Endodermal cell (in vitro differentiated cells): ENCODE measurements at regions not wholly inside any gene's neighbourhood (a gene's known extent, or its start where the extent isn't known, plus 50 kb on each side); places are given as distances from the start of the nearest gene placed in this dataset.
"Not testable (repeated sequence)": the region's sequence is repeated elsewhere in the genome, so short reads cannot be mapped to it uniquely, and the experiment has no call there.

Experiments
- DNase-seq: peaks from one replicate; pipeline ENCODE4 v3.0.0-alpha.2; 2017
- H3K27ac ChIP-seq: 2 replicates; pipeline ENCODE4 v1.5.1; 2013; ENCODE audit warnings: mild to moderate bottlenecking, low read depth, low read length, moderate library complexity
- H3K27me3 ChIP-seq: 2 replicates; pipeline ENCODE4 v1.6.1; 2013; ENCODE audit warnings: mild to moderate bottlenecking, low read length, moderate library complexity; ENCODE audit not compliant: insufficient read depth, control insufficient read depth, poor library complexity, severe bottlenecking
- H3K36me3 ChIP-seq: 2 replicates; pipeline ENCODE4 v1.7.0; 2013; ENCODE audit warnings: mild to moderate bottlenecking, low read length, moderate library complexity; ENCODE audit not compliant: control insufficient read depth, insufficient read depth
- H3K4me1 ChIP-seq: one replicate; pipeline ENCODE4 v1.7.0; 2013; ENCODE audit warnings: low read length; ENCODE audit not compliant: control insufficient read depth, insufficient read depth
- H3K4me3 ChIP-seq: 2 replicates; pipeline ENCODE4 v1.5.1; 2013; ENCODE audit warnings: mild to moderate bottlenecking, low read length, moderate library complexity
- H3K9ac ChIP-seq: 2 replicates; pipeline ENCODE4 v1.6.1; 2013; ENCODE audit warnings: mild to moderate bottlenecking, low read length, moderate library complexity; ENCODE audit not compliant: poor library complexity, severe bottlenecking; ENCODE audit errors: extremely low read depth
- H3K9me3 ChIP-seq: 2 replicates; pipeline ENCODE4 v1.6.1; 2013; ENCODE audit warnings: mild to moderate bottlenecking, low read length, moderate library complexity; ENCODE audit not compliant: control insufficient read depth
- H3K27ac Mint-ChIP-seq: 2 replicates; pipeline ENCODE4 v1.8.0; 2020; ENCODE audit warnings: mixed read lengths
- H3K27me3 Mint-ChIP-seq: 2 replicates; pipeline ENCODE4 v1.8.0; 2021; ENCODE audit warnings: mild to moderate bottlenecking, mixed read lengths; ENCODE audit not compliant: insufficient read depth
- H3K36me3 Mint-ChIP-seq: 2 replicates; pipeline ENCODE4 v1.8.0; 2020; ENCODE audit warnings: low read depth, mixed read lengths
- H3K4me1 Mint-ChIP-seq: 2 replicates; pipeline ENCODE4 v1.8.0; 2020; ENCODE audit warnings: mixed read lengths
- H3K4me3 Mint-ChIP-seq: 2 replicates; pipeline ENCODE4 v1.8.0; 2020; ENCODE audit warnings: mild to moderate bottlenecking, moderate library complexity, mixed read lengths
- H3K9me3 Mint-ChIP-seq: 2 replicates; pipeline ENCODE4 v1.8.0; 2020; ENCODE audit warnings: mild to moderate bottlenecking, mixed read lengths
- CTCF ChIP-seq: fragments of 200-600 bp; sonication (generic); conservative IDR thresholded peaks from 2 replicates; pipeline ENCODE4 v1.5.0; 2021; ENCODE audit warnings: antibody characterized with exemption, mild to moderate bottlenecking
- WGBS, 2 experiments: methylation state at CpG; one replicate each; pipeline versions ENCODE4 v1.1.5 to v1.1.7; 2013; ENCODE audit warnings: missing lambda C conversion rate in 2 of 2, mixed read lengths in 1 of 2; ENCODE audit not compliant: insufficient coverage in 1 of 2, insufficient read length in 1 of 2; 5-methylcytosine and 5-hydroxymethylcytosine counted together

- Mint-ChIP-seq H3K36me3 (no peaks in the 10 kb centered on the region), H3K9me3 (peaks cover 6% of the 10 kb centered on the region), H3K4me1 (no peaks in the 10 kb centered on the region), H3K4me3 (no peak overlapping the region), H3K27ac (no peak overlapping the region), H3K27me3 (no peaks in the 10 kb centered on the region)
- H3K9ac ChIP-seq, result no peak overlapping the region
- no peaks in the 10 kb centered on the region for H3K36me3 ChIP-seq
- 100% methylated on average over 1 of the region's 1 CpG; no CpG with 5 or more reads in 1 of the 2 experiments for WGBS, 2 experiments
- no peak for DNase-seq
- no peak overlapping the region for H3K4me3 ChIP-seq
- H3K27ac ChIP-seq, result no peak overlapping the region
- TF ChIP-seq CTCF, result no peak
- H3K9me3 ChIP-seq, result no peaks in the 10 kb centered on the region
- H3K4me1 ChIP-seq, result no peaks in the 10 kb centered on the region
- no peaks in the 10 kb centered on the region for H3K27me3 ChIP-seq
Measured at GRCh38 chr1:192493584-192493983, 82.0 kb upstream of the RGS1 start.

- H3K36me3 ChIP-seq, result no peaks in the 10 kb centered on the region
- Mint-ChIP-seq H3K27me3 (no peaks in the 10 kb centered on the region), H3K4me1 (no peaks in the 10 kb centered on the region), H3K9me3 (peaks cover 22% of the 10 kb centered on the region), H3K27ac (no peak overlapping the region), H3K4me3 (no peak overlapping the region), H3K36me3 (peaks cover 8% of the 10 kb centered on the region)
- 83 to 90% methylated on average over 1 to 3 of the region's 3 CpGs for WGBS, 2 experiments
- H3K4me1 ChIP-seq, result no peaks in the 10 kb centered on the region
- no peaks in the 10 kb centered on the region for H3K27me3 ChIP-seq
- no peak overlapping the region for H3K9ac ChIP-seq
- H3K4me3 ChIP-seq, result no peak overlapping the region
- no peak for DNase-seq
- no peak for TF ChIP-seq CTCF
- H3K9me3 ChIP-seq, result peaks cover 5% of the 10 kb centered on the region
- no peak overlapping the region for H3K27ac ChIP-seq
Measured at GRCh38 chr1:192496369-192497056, 79.1 kb upstream of the RGS1 start.

DNA sequence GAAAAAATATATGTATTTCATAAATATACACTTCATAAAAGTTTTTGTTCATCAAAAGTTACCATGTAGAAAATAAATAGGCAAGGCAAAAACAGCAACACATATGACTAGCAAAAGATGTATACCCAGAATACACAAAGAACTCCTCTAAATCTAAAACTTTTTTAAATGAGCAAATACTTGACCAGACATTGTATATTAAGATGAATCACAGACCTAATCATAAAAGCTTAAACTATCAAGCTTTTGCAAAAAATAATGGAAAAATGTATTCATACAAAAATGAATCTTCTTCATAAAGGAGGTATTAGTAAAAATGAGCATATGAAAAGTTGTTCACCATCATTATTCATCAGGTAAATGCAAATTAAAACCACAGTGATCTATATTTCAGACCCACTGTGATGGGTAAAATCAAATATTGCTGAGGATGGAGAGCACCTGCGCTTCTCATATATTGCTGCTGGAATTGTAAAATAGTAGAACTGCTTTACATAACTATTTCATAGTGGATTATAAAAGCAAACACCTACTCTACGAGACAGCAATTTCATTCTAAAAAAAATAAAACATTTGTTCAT lies 78.3 kb upstream of the RGS1 start:
- no peak for DNase-seq
- Mint-ChIP-seq H3K9me3 (peaks cover 24% of the 10 kb centered on the region), H3K36me3 (peaks cover 8% of the 10 kb centered on the region), H3K27me3 (no peaks in the 10 kb centered on the region), H3K27ac (no peak overlapping the region), H3K4me3 (no peak overlapping the region), H3K4me1 (no peaks in the 10 kb centered on the region)
- H3K9me3 ChIP-seq, result peaks cover 5% of the 10 kb centered on the region
- no peak for TF ChIP-seq CTCF
- WGBS, 2 experiments, result 89% methylated on average over 2 of the region's 2 CpGs; no CpG with 5 or more reads in 1 of the 2 experiments
- H3K4me3 ChIP-seq, result no peak overlapping the region
- no peaks in the 10 kb centered on the region for H3K4me1 ChIP-seq
- H3K27me3 ChIP-seq, result no peaks in the 10 kb centered on the region
- no peak overlapping the region for H3K9ac ChIP-seq
- H3K36me3 ChIP-seq, result no peaks in the 10 kb centered on the region
- no peak overlapping the region for H3K27ac ChIP-seq

- H3K9me3 ChIP-seq, H3K36me3 Mint-ChIP-seq, H3K4me1 Mint-ChIP-seq, H3K4me3 ChIP-seq, DNase-seq, H3K27ac ChIP-seq, H3K36me3 ChIP-seq, H3K4me3 Mint-ChIP-seq, H3K27ac Mint-ChIP-seq, H3K9ac ChIP-seq, H3K27me3 Mint-ChIP-seq, H3K4me1 ChIP-seq, H3K27me3 ChIP-seq: not testable (repeated sequence)
- WGBS, 2 experiments, result 94 to 96% methylated on average over 8 to 13 of the region's 13 CpGs
- peaks cover 24% of the 10 kb centered on the region for H3K9me3 Mint-ChIP-seq
Measured at GRCh38 chr1:192498092-192498491, 77.5 kb upstream of the RGS1 start.

- peaks cover 24% of the 10 kb centered on the region for H3K9me3 Mint-ChIP-seq
- DNase-seq, result not testable (repeated sequence)
Measured at GRCh38 chr1:192499061-192499581, 76.5 kb upstream of the RGS1 start.

More at GRCh38 chr1:192499061-192499581, 76.5 kb upstream of the RGS1 start:
- not testable (repeated sequence) for H3K36me3 ChIP-seq, H3K4me3 ChIP-seq, H3K9ac ChIP-seq, H3K9me3 ChIP-seq, H3K27me3 ChIP-seq, H3K4me3 Mint-ChIP-seq, H3K27me3 Mint-ChIP-seq, H3K4me1 ChIP-seq, H3K36me3 Mint-ChIP-seq, H3K4me1 Mint-ChIP-seq, H3K27ac ChIP-seq, H3K27ac Mint-ChIP-seq
- WGBS, 2 experiments, result 98 to 100% methylated on average over 3 to 29 of the region's 29 CpGs
